ENCODE measurements at regions not wholly inside any gene's neighbourhood (a gene's known extent, or its start where the extent isn't known, plus 50 kb on each side); places are given as distances from the start of the nearest gene placed in this dataset.

- Mint-ChIP-seq H3K9me3 (ENCODE audit: unreplicated experiment) (peaks cover 6% of the 10 kb centered on the region), H3K4me3 (ENCODE audit: unreplicated experiment) (no peak overlapping the region), H3K27me3 (ENCODE audit: insufficient read depth, unreplicated experiment) (no peaks in the 10 kb centered on the region), H3K36me3 (ENCODE audit: insufficient read depth, unreplicated experiment) (no peaks in the 10 kb centered on the region), H3K27ac (ENCODE audit: unreplicated experiment) (no peak overlapping the region), H3K4me1 (ENCODE audit: low read depth, unreplicated experiment) (no peaks in the 10 kb centered on the region)
- no peak overlapping the region for H3K4me3 ChIP-seq (ENCODE audit: low read depth, low read length)
- intact Hi-C loops (cut with micrococcal nuclease; ENCODE audit: unreplicated experiment), result no loop called here
- no peaks in the 10 kb centered on the region for H3K4me1 ChIP-seq
- DNase-seq, result no peak
- no peak for TF ChIP-seq CTCF (IDR thresholded peaks at IDR 0.05; ENCODE audit: insufficient read depth in 1 of 2, low read depth in 1 of 2, low read length in 1 of 2, severe bottlenecking in 1 of 2, unreplicated experiment in 1 of 2)
- no peaks in the 10 kb centered on the region for H3K27me3 ChIP-seq (replicated peaks; ENCODE audit: control insufficient read depth, insufficient read depth, low read length)
- no peaks in the 10 kb centered on the region for H3K9me3 ChIP-seq
- ChIA-PET POLR2A (no interaction called here), CTCF (no interaction called here)
- BruUV-seq (replicated peaks), result no TSS peak
- H3K36me3 ChIP-seq (ENCODE audit: control insufficient read depth, insufficient read depth, low read length), result no peaks in the 10 kb centered on the region
These were observed 95.2 kb downstream of the SNX18 start for GRCh38 chr5:54612711-54613110.

GRCh38 chr5:54611290-54611951, 93.9 kb downstream of the SNX18 start:
- Mint-ChIP-seq H3K9me3 (ENCODE audit: unreplicated experiment) (peaks cover 6% of the 10 kb centered on the region), H3K27me3 (ENCODE audit: insufficient read depth, unreplicated experiment) (no peaks in the 10 kb centered on the region), H3K4me3 (ENCODE audit: unreplicated experiment) (no peak overlapping the region), H3K4me1 (ENCODE audit: low read depth, unreplicated experiment) (no peaks in the 10 kb centered on the region), H3K36me3 (ENCODE audit: insufficient read depth, unreplicated experiment) (no peaks in the 10 kb centered on the region), H3K27ac (ENCODE audit: unreplicated experiment) (no peak overlapping the region)
- CTCF ChIA-PET, result no interaction called here
- no peaks in the 10 kb centered on the region for H3K9me3 ChIP-seq
- POLR2A ChIA-PET, result no interaction called here
- no TSS peak for BruUV-seq (replicated peaks)
- TF ChIP-seq CTCF (IDR thresholded peaks at IDR 0.05; ENCODE audit: insufficient read depth in 1 of 2, low read depth in 1 of 2, low read length in 1 of 2, severe bottlenecking in 1 of 2, unreplicated experiment in 1 of 2), result no peak
- no peak for DNase-seq
- H3K36me3 ChIP-seq (ENCODE audit: control insufficient read depth, insufficient read depth, low read length), result no peaks in the 10 kb centered on the region
- H3K4me3 ChIP-seq (ENCODE audit: low read depth, low read length), result no peak overlapping the region
- no peaks in the 10 kb centered on the region for H3K27me3 ChIP-seq (replicated peaks; ENCODE audit: control insufficient read depth, insufficient read depth, low read length)
- intact Hi-C loops (cut with micrococcal nuclease; ENCODE audit: unreplicated experiment), result no loop called here
- no peaks in the 10 kb centered on the region for H3K4me1 ChIP-seq

- ChIA-PET POLR2A (no interaction called here), CTCF (no interaction called here)
- Histone ChIP-seq H3K4me1 (no peaks in the 10 kb centered on the region), H3K9me3 (no peaks in the 10 kb centered on the region), H3K4me3 (ENCODE audit: low read depth, low read length) (no peak overlapping the region), H3K36me3 (ENCODE audit: control insufficient read depth, insufficient read depth, low read length) (no peaks in the 10 kb centered on the region), H3K27me3 (replicated peaks; ENCODE audit: control insufficient read depth, insufficient read depth, low read length) (no peaks in the 10 kb centered on the region)
- Mint-ChIP-seq H3K4me1 (ENCODE audit: low read depth, unreplicated experiment) (no peaks in the 10 kb centered on the region), H3K36me3 (ENCODE audit: insufficient read depth, unreplicated experiment) (no peaks in the 10 kb centered on the region), H3K4me3 (ENCODE audit: unreplicated experiment) (no peak overlapping the region), H3K27me3 (ENCODE audit: insufficient read depth, unreplicated experiment) (no peaks in the 10 kb centered on the region), H3K27ac (ENCODE audit: unreplicated experiment) (no peak overlapping the region), H3K9me3 (ENCODE audit: unreplicated experiment) (peaks cover 6% of the 10 kb centered on the region)
- no peak for DNase-seq
- intact Hi-C loops (cut with micrococcal nuclease; ENCODE audit: unreplicated experiment), result no loop called here
- no peak for TF ChIP-seq CTCF (IDR thresholded peaks at IDR 0.05; ENCODE audit: insufficient read depth in 1 of 2, low read depth in 1 of 2, low read length in 1 of 2, severe bottlenecking in 1 of 2, unreplicated experiment in 1 of 2)
- no TSS peak for BruUV-seq (replicated peaks)
These were observed 92.8 kb downstream of the SNX18 start for GRCh38 chr5:54610197-54610944.
